A204.1 (cell line): ENCODE measurements at regions not wholly inside any gene's neighbourhood (a gene's known extent, or its start where the extent isn't known, plus 50 kb on each side); places are given as distances from the start of the nearest gene placed in this dataset.
A peak's percentile ranks its signal among the peaks of the same experiment; 100 is the strongest.

Experiments
- FAIRE-seq: peaks from 2 replicates; lab custom pipeline; 2012; peaks lifted over from hg19 to GRCh38; lab: Jason Lieb, UNC

DNA sequence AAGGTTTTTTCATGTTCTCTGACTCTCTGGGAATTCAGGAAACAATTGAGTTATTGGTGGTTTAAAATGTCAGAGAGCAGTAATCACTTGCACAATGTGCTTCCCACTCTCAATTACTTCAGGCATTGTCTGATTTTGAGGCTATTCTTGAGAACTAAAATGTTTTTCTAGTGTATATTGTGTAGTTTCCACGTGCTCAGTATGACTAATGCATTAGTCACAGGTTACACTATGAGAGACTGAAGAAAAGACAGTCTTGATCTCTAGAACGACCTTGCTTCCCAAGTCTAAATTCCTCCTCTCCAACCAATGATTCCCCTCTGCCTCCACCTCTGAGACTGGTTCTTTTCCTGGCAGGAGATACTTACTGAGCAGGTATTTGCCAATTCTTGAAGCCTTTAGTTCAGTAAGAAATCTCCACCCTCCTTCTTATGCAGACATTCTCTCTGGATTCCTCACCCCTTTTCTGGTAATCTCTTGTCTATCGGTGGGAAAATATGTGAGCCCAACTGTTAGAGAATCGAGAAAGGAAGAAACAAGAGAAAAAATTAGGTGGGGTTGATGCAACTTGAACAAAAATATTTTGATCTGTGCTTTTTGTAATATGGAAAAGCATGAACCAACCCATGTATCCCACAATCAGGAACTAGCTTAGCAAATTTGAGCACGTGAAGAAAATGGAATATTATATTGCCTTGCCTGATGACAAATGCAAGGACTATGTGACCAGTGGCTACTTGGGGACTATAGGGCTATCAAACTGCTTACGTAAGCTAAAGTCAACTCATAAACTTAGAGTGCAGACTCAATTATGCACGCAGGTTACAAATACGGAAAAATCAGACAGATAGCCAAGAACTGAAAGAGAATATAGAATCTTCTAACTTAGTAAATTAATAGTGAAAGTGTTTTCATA lies 61.1 kb upstream of the SLC22A16 start:
- no peak for FAIRE-seq

DNA sequence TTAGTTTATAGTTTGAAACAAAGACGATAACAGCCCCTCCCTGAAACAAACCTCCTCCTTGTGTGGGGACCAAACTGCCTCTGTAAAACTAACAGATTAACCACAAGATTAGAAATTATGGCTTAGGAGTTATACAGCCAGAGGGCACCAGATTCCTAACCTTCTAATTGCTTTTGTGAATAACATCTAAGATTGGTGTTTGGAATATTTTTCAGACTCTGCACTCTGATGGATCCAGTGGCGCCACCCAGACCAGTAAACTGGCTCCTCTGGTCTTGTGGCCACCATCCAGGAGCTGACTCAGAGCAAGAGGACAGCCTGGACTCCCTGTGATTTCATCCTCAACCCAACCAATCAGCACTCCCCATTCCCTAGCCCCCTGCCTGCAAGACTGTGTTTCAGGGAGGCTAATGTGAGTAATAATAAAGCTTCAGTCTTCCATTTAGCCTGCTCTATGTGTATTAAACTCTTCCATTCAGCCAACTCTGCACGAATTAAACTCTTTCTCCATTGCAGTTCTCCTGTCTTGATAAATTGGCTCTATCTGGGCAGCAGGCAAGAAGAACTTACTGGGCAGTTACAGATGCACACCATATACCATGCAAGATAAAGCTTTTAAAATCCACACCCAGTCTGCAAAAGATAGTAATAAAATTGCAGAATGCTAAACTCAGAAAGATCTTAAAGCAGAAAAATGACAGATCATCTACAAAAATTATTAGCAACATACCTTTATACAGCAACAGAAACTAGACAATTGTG lies 58.5 kb upstream of the SLC22A16 start:
- FAIRE-seq: no peak

DNA sequence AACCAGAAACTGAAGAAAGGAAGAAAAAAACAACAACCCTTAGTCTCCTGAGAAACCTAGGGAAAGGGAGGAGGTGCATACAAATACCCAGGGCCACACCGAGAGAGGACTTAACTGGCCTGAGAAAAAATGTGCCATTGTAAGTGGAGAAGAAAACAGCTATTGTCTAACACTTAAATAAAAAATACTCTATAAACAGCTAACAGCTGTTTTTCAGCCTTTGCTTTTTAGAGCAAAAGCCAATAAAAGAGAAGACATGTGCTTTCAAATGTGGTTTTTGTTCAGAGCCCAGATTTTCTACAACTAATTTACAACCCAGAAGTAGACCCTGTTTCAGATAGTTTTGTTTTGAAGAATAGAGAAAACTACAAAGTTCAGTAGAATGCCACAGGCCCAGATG lies 56.0 kb upstream of the SLC22A16 start:
- FAIRE-seq: no peak

DNA sequence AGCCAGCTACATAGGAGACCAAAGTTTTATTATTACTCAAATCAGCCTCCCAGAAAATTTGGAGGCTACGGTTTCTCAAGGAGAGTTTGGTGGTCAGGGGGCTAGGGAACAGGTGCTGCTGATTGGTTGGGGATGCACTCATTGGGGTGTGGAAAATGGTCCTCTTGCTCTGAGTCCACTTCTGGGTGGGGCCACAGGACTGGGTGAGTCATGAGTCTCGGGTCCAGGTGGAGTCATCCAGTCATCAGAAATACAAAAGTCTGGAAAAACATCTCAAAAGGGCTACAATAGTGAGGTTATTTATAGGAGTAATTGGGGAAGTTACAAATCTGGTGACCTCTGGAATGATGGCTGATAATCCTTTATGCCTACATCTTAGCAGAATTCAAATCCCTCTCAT lies 54.3 kb upstream of the SLC22A16 start:
- no peak for FAIRE-seq

DNA sequence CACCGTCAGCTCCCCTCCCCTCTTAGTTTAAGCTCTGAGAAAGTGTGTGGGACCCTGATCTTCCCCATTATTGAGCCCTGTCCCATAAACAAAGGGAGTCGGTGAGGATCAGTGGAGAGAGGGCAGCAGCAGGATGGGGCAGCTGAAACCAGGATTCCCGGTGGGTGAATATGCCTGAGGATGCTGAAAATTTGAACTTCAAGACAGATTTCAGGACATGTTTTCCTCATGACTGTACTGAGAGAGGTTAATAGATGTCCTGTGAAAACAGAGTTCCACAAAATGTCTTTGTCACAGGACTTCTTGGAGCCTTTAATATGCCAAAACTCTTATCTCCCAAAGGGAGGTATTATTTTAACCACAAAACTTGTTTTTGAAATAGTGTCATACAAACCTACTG lies 53.5 kb upstream of the SLC22A16 start:
- FAIRE-seq: no peak

DNA sequence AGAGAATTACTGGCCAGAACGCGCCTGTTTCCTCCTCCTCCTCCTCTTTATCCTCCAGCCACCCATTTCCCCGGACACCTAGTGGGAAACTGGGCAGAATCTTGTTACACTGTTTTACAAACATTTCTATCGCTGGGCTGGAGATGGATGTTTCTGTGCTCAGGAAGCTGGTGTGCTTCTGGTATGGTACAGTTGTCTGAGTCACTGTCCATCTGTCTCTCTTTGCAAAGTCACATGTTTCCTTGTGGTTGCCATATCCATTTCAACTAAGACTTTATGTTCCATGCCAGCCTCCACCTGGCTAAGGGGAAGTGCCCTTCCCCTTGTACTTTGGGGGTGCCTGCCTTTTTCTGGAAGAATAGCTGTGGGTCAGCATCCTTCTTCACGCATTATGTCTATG lies 52.9 kb upstream of the SLC22A16 start:
- FAIRE-seq: no peak

DNA sequence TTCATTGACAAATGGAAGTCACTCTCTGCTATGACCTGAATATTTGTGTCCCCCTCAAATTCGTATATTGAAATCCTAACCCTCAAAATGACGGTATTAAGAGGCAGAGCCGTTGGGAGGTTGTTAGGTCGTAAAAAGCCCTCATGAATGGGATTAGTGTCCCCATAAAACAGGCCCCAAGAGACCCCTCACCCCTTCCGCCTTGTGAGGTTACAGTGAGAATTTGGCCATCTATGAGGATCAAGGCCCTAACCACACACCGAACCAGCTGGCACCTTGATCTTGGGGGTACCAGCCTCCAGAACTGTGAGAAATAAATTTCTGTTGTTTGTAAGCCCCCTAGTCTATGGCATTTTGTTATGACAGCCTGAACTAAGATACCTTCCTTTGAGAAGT lies 52.5 kb upstream of the SLC22A16 start:
- no peak for FAIRE-seq

DNA sequence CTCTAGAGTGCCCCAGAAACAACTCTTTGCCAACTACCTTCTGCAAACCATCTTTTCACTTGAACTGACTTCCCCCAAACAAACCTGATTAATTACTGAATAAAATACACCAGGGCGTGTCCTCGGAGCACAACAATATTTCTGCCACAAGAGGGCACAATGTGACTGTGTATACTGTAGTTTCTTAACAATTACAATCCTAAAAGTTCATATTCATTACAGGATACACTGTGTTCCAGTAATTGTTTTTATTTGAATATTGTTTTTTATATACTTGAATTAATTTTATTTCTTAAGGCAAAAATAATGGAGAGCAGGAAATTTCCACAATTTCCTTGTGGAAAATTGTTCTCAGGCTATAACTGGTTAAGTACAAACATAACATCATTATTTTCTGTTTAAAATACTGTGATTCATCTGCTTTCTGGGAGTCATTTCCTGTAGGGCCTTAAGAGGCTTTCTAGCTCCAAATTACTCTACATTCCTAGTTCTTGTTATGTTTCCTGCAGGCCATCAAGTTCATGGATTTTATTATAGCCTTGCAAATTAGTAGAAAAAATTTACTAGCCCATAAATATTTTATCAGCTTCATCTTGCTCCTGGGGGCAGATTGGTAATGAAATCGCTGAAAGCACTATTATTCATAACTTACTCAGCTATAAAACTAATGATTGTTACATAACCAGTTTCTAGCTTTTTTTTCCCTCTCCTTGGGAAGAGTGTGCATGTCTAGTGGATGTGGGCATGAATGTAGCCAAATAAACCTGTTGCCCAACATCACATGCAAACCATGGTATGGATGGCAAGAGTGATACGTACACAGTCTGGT lies 51.9 kb upstream of the SLC22A16 start:
- peak; percentile 99 for FAIRE-seq

DNA sequence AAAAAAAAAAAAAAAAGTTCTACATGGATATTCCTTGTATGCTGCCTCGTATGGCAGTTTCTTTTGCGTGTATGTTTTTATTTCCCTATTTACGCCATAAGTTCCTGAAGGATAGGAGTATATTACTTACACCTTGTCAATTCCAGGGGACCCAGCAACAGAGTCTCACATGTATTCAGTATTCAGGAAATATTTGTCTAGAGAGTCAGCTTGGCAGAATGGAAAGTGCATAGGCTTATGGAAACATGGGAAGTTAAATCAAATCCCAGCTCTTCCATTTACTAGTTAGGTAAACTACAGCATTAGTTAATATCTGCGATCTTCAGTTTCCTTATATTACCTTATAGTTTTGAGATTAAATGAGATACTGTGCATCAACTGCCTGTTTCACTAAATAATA lies 51.1 kb upstream of the SLC22A16 start:
- no peak for FAIRE-seq

DNA sequence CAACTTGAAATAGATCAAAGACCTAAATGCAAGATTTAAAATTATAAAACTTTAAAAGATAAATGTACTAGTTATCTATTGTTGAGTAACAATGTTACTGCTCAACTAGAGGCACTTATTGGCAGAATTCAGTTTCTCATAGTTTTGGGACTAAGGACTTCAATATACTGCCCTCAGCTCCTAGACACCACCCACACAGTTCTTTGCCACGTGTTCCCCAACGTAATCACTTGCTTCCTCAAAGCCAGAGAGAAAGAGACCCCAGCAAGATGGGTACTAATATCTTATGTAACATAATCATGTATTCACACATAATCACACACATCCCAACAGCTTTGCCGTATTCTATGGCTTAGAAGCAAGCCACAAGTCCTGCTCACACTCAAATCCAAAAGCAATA lies 50.3 kb upstream of the SLC22A16 start:
- no peak for FAIRE-seq
